SK-N-SH (cell line): ENCODE measurements at regions not wholly inside any gene's neighbourhood (a gene's known extent, or its start where the extent isn't known, plus 50 kb on each side); places are given as distances from the start of the nearest gene placed in this dataset.

ENCODE experiments used
- CTCF ChIA-PET: fragments of 300-600, 350-600 bp; formaldehyde crosslinking; extraction: SDS; loops from one replicate; lab custom pipeline; 2021; lab: Yijun Ruan, JAX
- POLR2A ChIA-PET: fragments of 350-600 bp; sonication (Branson Sonifier 250); formaldehyde crosslinking; extraction: SDS; loops from one replicate; lab custom pipeline; 2020; ENCODE audit warnings: antibody characterized with exemption, inconsistent platforms; lab: Yijun Ruan, JAX
- DNase-seq: peaks from one replicate; pipeline ENCODE4 v3.0.0; 2012
- H2AFZ ChIP-seq: fragments of 200-600 bp; sonication (generic); 2 replicates; pipeline ENCODE4 v1.8.1; 2016; ENCODE audit warnings: antibody characterized with exemption, mild to moderate bottlenecking, low read depth
- H3F3A ChIP-seq: fragments of 200-600 bp; sonication (generic); replicated peaks from 2 replicates; pipeline ENCODE3; 2016; ENCODE audit warnings: antibody characterized with exemption, mild to moderate bottlenecking; ENCODE audit not compliant: insufficient read depth
- H3K27ac ChIP-seq, 2 experiments: fragments of 200-500 bp in 1 of 2; fragments of 200-600 bp in 1 of 2; sonication (Bioruptor generic) in 1 of 2; sonication (generic), shearing (Covaris generic) in 1 of 2; 2 replicates each; pipeline versions ENCODE4 v1.5.1 to v1.6.1; 2014 to 2016; ENCODE audit warnings: low read depth in 2 of 2, inconsistent platforms in 1 of 2, low read length in 1 of 2, mild to moderate bottlenecking in 1 of 2, mixed read lengths in 1 of 2
- H3K27me3 ChIP-seq: fragments of 200-600 bp; sonication (generic), shearing (Covaris generic); 2 replicates; pipeline ENCODE4 v1.6.1; 2016; ENCODE audit warnings: mixed run types; ENCODE audit not compliant: insufficient read depth
- H3K36me3 ChIP-seq, 2 experiments: fragments of 200-500 bp in 1 of 2; fragments of 200-600 bp in 1 of 2; sonication (Bioruptor generic) in 1 of 2; sonication (generic) in 1 of 2; replicated peaks in 1 of 2; 2 replicates each; pipeline versions ENCODE3 to v1.5.1; 2014 to 2016; ENCODE audit warnings: low read length in 1 of 2, mild to moderate bottlenecking in 1 of 2; ENCODE audit not compliant: insufficient read depth in 2 of 2, control insufficient read depth in 1 of 2
- H3K4me1 ChIP-seq, 2 experiments: fragments of 200-500 bp in 1 of 2; fragments of 200-600 bp in 1 of 2; sonication (Bioruptor generic) in 1 of 2; sonication (generic), shearing (Covaris generic) in 1 of 2; 2 replicates each; pipeline versions ENCODE4 v1.5.1 to v1.6.1; 2014 to 2016; ENCODE audit warnings: low read depth in 1 of 2, low read length in 1 of 2, mixed run types in 1 of 2; ENCODE audit not compliant: insufficient read depth in 2 of 2, control insufficient read depth in 1 of 2
- H3K4me2 ChIP-seq: fragments of 200-600 bp; sonication (generic), shearing (Covaris generic); 2 replicates; pipeline ENCODE4 v1.6.1; 2017; ENCODE audit warnings: mixed run types
- H3K4me3 ChIP-seq, 2 experiments: fragments of 200-500 bp in 1 of 2; fragments of 200-600 bp in 1 of 2; sonication (Bioruptor generic) in 1 of 2; sonication (generic), shearing (Covaris generic) in 1 of 2; 2 replicates each; pipeline versions ENCODE4 v1.5.1 to v1.8.1; 2014 to 2016; ENCODE audit warnings: low read depth in 2 of 2, inconsistent platforms in 1 of 2, low read length in 1 of 2, mild to moderate bottlenecking in 1 of 2, mixed read lengths in 1 of 2, moderate library complexity in 1 of 2
- H3K79me2 ChIP-seq: fragments of 200-600 bp; sonication (generic); 2 replicates; pipeline ENCODE4 v1.8.1; 2017; ENCODE audit warnings: mild to moderate bottlenecking; ENCODE audit not compliant: insufficient read depth
- H3K9ac ChIP-seq: fragments of 200-600 bp; sonication (generic); 2 replicates; pipeline ENCODE4 v1.6.1; 2017; ENCODE audit warnings: mixed run types
- H3K9me2 ChIP-seq: fragments of 200-600 bp; sonication (generic); 2 replicates; pipeline ENCODE4 v1.6.1; 2017; ENCODE audit warnings: mixed run types
- H3K9me3 ChIP-seq: fragments of 200-600 bp; sonication (generic); 2 replicates; pipeline ENCODE4 v1.6.1; 2017; ENCODE audit warnings: mixed run types, mild to moderate bottlenecking, moderate library complexity
- H4K20me1 ChIP-seq: fragments of 200-600 bp; sonication (generic); 2 replicates; pipeline ENCODE4 v1.6.1; 2017; ENCODE audit warnings: mild to moderate bottlenecking, mixed run types; ENCODE audit not compliant: insufficient read depth
- CHD2 ChIP-seq: fragments of 150-350 bp; IDR thresholded peaks from 2 replicates; pipeline ENCODE4 v1.6.1; 2018; ENCODE audit warnings: low read length; ENCODE audit not compliant: partially characterized antibody
- EP300 ChIP-seq, 2 experiments: IDR thresholded peaks; 2 replicates each; pipeline versions ENCODE4 v1.4.0 to v1.6.1; 2012; ENCODE audit warnings: borderline replicate concordance in 1 of 2, low read depth in 1 of 2, low read length in 1 of 2
- EZH2phosphoT487 ChIP-seq: fragments of 200-600 bp; sonication (generic); IDR thresholded peaks from 2 replicates; pipeline ENCODE4 v1.6.1; 2017; ENCODE audit warnings: low read depth, mixed run types, mild to moderate bottlenecking, antibody characterized with exemption, moderate library complexity, borderline replicate concordance
- FOSL2 ChIP-seq: IDR thresholded peaks from 2 replicates; pipeline ENCODE4 v1.4.0; 2012; ENCODE audit warnings: low read depth, mild to moderate bottlenecking, moderate library complexity, borderline replicate concordance
- FOXM1 ChIP-seq: IDR thresholded peaks from 2 replicates; pipeline ENCODE4 v1.4.0; 2012; ENCODE audit warnings: low read depth, mild to moderate bottlenecking
- GABPA ChIP-seq: IDR thresholded peaks from 2 replicates; pipeline ENCODE4 v1.4.0; 2012; ENCODE audit warnings: low read depth, mild to moderate bottlenecking
- JUND ChIP-seq: IDR thresholded peaks from 2 replicates; pipeline ENCODE4 v1.4.0; 2012
- MEF2A ChIP-seq: IDR thresholded peaks from 2 replicates; pipeline ENCODE4 v1.4.0; 2012; ENCODE audit warnings: low read depth, borderline replicate concordance
- MXI1 ChIP-seq: IDR thresholded peaks from 2 replicates; pipeline ENCODE4 v1.6.1; 2012; ENCODE audit warnings: mild to moderate bottlenecking, low read depth, low read length, improper control_type of control experiment
- NRF1 ChIP-seq: IDR thresholded peaks from 2 replicates; pipeline ENCODE4 v1.6.1; 2012; ENCODE audit warnings: low read depth, mild to moderate bottlenecking, low read length
- RAD21 ChIP-seq: IDR thresholded peaks from 2 replicates; pipeline ENCODE4 v1.6.1; 2012; ENCODE audit warnings: mild to moderate bottlenecking, low read length
- RCOR1 ChIP-seq: fragments of 150-350 bp; IDR thresholded peaks from 2 replicates; pipeline ENCODE4 v1.6.1; 2017; ENCODE audit warnings: antibody characterized with exemption, low read length
- RFX5 ChIP-seq: IDR thresholded peaks from 2 replicates; pipeline ENCODE4 v1.6.1; 2012; ENCODE audit warnings: mild to moderate bottlenecking, improper control_type of control experiment, low read length
- SMC3 ChIP-seq: IDR thresholded peaks from 2 replicates; pipeline ENCODE4 v1.6.1; 2012; ENCODE audit warnings: low read depth, low read length, improper control_type of control experiment
- TAF1 ChIP-seq: IDR thresholded peaks from 2 replicates; pipeline ENCODE4 v1.6.1; 2012; ENCODE audit warnings: low read depth, mild to moderate bottlenecking, low read length, moderate library complexity, borderline replicate concordance
- TEAD4 ChIP-seq: IDR thresholded peaks from 2 replicates; pipeline ENCODE4 v1.4.0; 2012; ENCODE audit warnings: mild to moderate bottlenecking, borderline replicate concordance; ENCODE audit not compliant: insufficient read depth
- YY1 ChIP-seq: IDR thresholded peaks from 2 replicates; pipeline ENCODE4 v1.4.0; 2012; ENCODE audit warnings: low read depth, mild to moderate bottlenecking
- WGBS: methylation state at CpG from one replicate; pipeline ENCODE4 v1.1.6; 2017; ENCODE audit warnings: low lambda C conversion rate; 5-methylcytosine and 5-hydroxymethylcytosine counted together
- TF ChIP-seq, protein P1 (sequence below): IDR thresholded peaks from 2 replicates; pipeline ENCODE4 v1.4.0; 2012; ENCODE audit warnings: low read depth, borderline replicate concordance
- TF ChIP-seq, protein P2 (sequence below): IDR thresholded peaks from 2 replicates; pipeline ENCODE4 v1.4.0; 2012; ENCODE audit warnings: low read depth, borderline replicate concordance
- TF ChIP-seq, protein P3 (sequence below): IDR thresholded peaks from 2 replicates; pipeline ENCODE4; 2012

DNA sequence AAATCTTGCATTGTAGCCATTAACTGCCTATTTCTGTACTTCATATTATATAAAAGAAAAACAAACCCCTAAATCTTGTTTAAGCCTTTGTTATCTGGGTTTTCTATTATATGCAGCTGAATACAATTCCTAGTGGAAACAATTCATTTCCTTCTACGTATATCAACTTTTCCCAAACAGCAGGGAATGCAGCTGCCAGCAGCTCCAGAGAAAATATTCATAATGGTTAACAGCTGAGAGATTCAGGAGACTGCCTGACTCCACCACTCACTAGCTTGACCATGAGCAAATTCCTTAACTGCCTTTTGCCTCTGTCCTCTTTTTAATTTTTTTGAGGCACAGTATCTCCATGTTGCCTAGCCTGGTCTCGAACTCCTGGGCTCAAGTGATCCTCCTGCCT, 146.2 kb downstream of the SPATA18 start:
- no peaks in the 10 kb centered on the region for H3K9me3 ChIP-seq
- no peak overlapping the region for H3K27ac ChIP-seq
- H3F3A ChIP-seq = no peaks in the 10 kb centered on the region
- no peak for DNase-seq
- H3K27me3 ChIP-seq = no peaks in the 10 kb centered on the region
- H2AFZ ChIP-seq = no peak overlapping the region
- no peak overlapping the region for H3K4me2 ChIP-seq
- no peaks in the 10 kb centered on the region for H3K4me1 ChIP-seq
- H3K4me3 ChIP-seq = no peak overlapping the region
- TF ChIP-seq MXI1 (no peak), TEAD4 (no peak), FOSL2 (no peak), GABPA (no peak), EZH2phosphoT487 (no peak), JUND (no peak), RAD21 (no peak), RCOR1 (no peak), SMC3 (no peak), RFX5 (no peak), YY1 (no peak)
- TF ChIP-seq, protein P1, sequence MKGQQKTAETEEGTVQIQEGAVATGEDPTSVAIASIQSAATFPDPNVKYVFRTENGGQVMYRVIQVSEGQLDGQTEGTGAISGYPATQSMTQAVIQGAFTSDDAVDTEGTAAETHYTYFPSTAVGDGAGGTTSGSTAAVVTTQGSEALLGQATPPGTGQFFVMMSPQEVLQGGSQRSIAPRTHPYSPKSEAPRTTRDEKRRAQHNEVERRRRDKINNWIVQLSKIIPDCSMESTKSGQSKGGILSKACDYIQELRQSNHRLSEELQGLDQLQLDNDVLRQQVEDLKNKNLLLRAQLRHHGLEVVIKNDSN = no peak
- no peaks in the 10 kb centered on the region for H3K79me2 ChIP-seq
- WGBS = 16% methylated on average over 2 of the region's 2 CpGs
- ChIA-PET CTCF (no interaction called here), POLR2A (no interaction called here)
- H3K9ac ChIP-seq = no peak overlapping the region
- no peaks in the 10 kb centered on the region for H4K20me1 ChIP-seq
- H3K36me3 ChIP-seq = no peaks in the 10 kb centered on the region
- H3K9me2 ChIP-seq = no peaks in the 10 kb centered on the region

DNA sequence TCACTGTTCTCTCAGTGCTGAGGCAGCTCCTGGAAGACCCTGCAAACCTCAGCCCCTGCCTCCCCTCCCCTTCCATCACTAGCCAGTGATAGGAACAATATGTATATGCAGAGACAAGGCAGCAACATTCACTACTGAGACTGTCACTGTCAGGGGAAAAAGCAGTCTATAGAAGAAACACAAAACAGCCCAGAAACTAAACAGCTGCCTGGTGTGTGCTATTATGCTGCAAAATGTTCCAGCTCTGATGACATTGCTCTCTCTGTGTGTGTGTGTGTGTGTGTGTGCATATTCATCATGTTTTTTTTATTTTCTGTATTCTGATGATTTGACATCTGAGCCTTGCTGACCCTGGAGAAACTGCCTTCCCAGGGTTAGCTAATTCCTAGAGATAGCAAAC, 147.2 kb downstream of the SPATA18 start:
- ChIA-PET CTCF (interaction anchor here (1.2 kb wide), 1 partner anchor 36 kb away, joined by 4 read pairs; no protein-coding TSS in a partner anchor), POLR2A (no interaction called here)
- DNase-seq = no peak
- Histone ChIP-seq H3K9me3 (no peaks in the 10 kb centered on the region), H3K4me2 (no peak overlapping the region), H2AFZ (no peak overlapping the region), H3F3A (no peaks in the 10 kb centered on the region), H3K79me2 (no peaks in the 10 kb centered on the region), H3K27ac (no peak overlapping the region), H3K27me3 (no peaks in the 10 kb centered on the region), H3K4me1 (no peaks in the 10 kb centered on the region), H3K36me3 (no peaks in the 10 kb centered on the region), H3K9ac (no peak overlapping the region), H4K20me1 (no peaks in the 10 kb centered on the region), H3K9me2 (no peaks in the 10 kb centered on the region), H3K4me3 (no peak overlapping the region)
- TF ChIP-seq TAF1 = no peak
- TF ChIP-seq, protein P2, sequence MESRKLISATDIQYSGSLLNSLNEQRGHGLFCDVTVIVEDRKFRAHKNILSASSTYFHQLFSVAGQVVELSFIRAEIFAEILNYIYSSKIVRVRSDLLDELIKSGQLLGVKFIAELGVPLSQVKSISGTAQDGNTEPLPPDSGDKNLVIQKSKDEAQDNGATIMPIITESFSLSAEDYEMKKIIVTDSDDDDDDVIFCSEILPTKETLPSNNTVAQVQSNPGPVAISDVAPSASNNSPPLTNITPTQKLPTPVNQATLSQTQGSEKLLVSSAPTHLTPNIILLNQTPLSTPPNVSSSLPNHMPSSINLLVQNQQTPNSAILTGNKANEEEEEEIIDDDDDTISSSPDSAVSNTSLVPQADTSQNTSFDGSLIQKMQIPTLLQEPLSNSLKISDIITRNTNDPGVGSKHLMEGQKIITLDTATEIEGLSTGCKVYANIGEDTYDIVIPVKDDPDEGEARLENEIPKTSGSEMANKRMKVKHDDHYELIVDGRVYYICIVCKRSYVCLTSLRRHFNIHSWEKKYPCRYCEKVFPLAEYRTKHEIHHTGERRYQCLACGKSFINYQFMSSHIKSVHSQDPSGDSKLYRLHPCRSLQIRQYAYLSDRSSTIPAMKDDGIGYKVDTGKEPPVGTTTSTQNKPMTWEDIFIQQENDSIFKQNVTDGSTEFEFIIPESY = no peak
- TF ChIP-seq TEAD4 = no peak
- TF ChIP-seq, protein P3, sequence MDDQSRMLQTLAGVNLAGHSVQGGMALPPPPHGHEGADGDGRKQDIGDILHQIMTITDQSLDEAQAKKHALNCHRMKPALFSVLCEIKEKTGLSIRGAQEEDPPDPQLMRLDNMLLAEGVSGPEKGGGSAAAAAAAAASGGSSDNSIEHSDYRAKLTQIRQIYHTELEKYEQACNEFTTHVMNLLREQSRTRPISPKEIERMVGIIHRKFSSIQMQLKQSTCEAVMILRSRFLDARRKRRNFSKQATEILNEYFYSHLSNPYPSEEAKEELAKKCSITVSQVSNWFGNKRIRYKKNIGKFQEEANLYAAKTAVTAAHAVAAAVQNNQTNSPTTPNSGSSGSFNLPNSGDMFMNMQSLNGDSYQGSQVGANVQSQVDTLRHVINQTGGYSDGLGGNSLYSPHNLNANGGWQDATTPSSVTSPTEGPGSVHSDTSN = no peak
- TF ChIP-seq FOXM1 = no peak
- no peak for TF ChIP-seq NRF1
- no peak for TF ChIP-seq MEF2A
- TF ChIP-seq EZH2phosphoT487 = no peak
- no peak for TF ChIP-seq CHD2
- no peak for TF ChIP-seq FOSL2
- no peak for TF ChIP-seq EP300 (IDR thresholded peaks at IDR 0.05; ENCODE audit: borderline replicate concordance in 1 of 2, low read depth in 1 of 2, low read length in 1 of 2)
- TF ChIP-seq JUND = no peak
